HG02884 (cell line): ENCODE measurements at regions not wholly inside any gene's neighbourhood (a gene's known extent, or its start where the extent isn't known, plus 50 kb on each side); places are given as distances from the start of the nearest gene placed in this dataset.
A peak's percentile ranks its signal among the peaks of the same experiment; 100 is the strongest.
"Not testable (repeated sequence)": the region's sequence is repeated elsewhere in the genome, so short reads cannot be mapped to it uniquely, and the experiment has no call there.

Source experiments
- ATAC-seq: cut with Tn5 transposase; IDR thresholded peaks from one replicate; pipeline ENCODE4 v1.9.1; 2021; ENCODE audit warnings: mild to moderate bottlenecking, moderate library complexity; ENCODE audit not compliant: unreplicated experiment

GRCh38 chr4:38373375-38373774 lies 290.6 kb upstream of the KLF3 start:
- ATAC-seq = no peak

DNA sequence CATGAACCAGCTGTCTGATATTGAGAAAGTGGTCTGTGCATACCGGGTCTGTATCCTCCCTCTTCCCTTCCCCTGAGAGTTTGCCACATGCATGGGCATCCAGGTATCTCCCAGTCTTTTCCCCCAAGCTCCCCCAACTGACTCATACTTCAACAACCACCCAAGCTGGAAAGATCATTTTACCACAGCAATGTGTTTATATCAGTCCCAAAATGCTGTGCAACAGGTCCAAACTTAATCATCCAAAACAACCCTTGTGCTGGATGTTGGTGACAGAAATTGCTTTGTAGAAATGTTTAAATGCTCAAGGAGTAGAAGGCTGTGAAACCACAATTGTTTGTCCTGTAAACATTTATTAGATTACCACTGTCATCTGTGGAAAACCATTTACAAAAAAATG lies 286.8 kb upstream of the KLF3 start:
- no peak for ATAC-seq

- ATAC-seq = no peak
These were observed 285.5 kb upstream of the KLF3 start for GRCh38 chr4:38378478-38378877.

- ATAC-seq = no peak
These were observed 282.2 kb upstream of the KLF3 start for GRCh38 chr4:38381788-38382187.

GRCh38 chr4:38382520-38382919 lies 281.5 kb upstream of the KLF3 start:
- no peak for ATAC-seq

- ATAC-seq = no peak
These were observed 280.3 kb upstream of the KLF3 start for GRCh38 chr4:38383646-38384121.

DNA sequence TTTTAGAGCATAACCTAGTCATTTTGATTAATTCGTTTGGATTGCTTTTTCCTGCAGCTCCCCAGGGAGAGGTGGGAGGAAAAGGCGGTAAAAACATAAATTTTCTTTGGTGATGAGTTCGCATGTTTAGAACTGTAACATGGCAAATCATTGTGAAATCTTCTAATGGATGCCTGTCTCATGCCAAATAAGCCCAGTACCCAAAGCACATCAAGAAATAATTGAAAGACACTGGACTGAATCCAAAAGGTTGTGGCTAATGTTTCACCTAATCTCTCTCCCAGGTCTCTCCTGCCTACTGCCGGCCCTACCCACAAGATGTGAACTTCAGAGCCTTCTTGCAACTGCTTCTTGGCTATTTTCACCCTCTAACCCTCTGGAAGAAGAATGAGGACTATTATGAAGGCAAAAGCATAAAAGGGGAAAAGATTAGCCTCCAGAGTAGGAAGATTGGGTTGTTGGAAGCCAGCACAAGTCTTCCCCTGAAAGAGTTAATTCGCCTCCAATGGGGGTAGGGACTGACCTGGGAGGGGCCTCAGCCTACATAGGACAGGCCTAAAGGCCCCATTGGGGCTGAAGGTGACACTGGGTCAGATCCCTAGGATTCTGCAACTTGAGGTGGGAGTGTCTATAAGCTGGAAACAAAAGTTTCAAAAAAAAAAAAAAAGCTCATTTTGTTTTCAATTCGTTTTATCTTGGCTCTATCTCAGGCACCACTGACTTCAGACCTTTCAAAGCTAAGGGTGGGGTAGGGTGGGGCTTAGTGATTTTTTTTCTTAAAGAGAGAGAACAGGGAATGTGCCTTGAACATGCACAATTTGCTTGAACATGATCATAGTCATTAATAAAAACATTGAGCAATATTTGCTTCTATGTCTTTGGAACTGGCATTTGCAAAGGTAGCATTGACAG lies 278.6 kb upstream of the KLF3 start:
- ATAC-seq = no peak

- no peak for ATAC-seq
These were observed 277.9 kb upstream of the KLF3 start for GRCh38 chr4:38386005-38386551.

- ATAC-seq = no peak
These were observed 277.3 kb upstream of the KLF3 start for GRCh38 chr4:38386654-38387188.

- ATAC-seq = no peak
These were observed 276.7 kb upstream of the KLF3 start for GRCh38 chr4:38387348-38387747.

GRCh38 chr4:38387819-38388218 lies 276.2 kb upstream of the KLF3 start:
- ATAC-seq = no peak

DNA sequence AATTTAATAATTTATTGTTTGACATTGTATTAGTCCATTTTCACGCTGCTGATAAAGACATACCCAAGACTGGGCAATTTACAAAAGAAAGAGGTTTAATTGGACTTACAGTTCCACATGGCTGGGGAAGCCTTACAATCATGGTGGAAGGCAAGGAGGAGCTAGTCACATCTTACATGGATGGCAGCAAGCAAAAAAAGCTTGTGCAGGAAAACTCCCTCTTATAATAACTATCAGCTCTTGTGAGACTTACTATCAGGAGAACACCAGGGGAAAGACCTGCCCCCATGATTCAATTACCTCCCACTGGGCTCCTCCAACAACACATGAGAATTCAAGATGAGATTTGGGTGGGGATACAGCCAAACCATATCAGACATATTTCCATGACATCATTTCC lies 275.1 kb upstream of the KLF3 start:
- ATAC-seq = not testable (repeated sequence)

DNA sequence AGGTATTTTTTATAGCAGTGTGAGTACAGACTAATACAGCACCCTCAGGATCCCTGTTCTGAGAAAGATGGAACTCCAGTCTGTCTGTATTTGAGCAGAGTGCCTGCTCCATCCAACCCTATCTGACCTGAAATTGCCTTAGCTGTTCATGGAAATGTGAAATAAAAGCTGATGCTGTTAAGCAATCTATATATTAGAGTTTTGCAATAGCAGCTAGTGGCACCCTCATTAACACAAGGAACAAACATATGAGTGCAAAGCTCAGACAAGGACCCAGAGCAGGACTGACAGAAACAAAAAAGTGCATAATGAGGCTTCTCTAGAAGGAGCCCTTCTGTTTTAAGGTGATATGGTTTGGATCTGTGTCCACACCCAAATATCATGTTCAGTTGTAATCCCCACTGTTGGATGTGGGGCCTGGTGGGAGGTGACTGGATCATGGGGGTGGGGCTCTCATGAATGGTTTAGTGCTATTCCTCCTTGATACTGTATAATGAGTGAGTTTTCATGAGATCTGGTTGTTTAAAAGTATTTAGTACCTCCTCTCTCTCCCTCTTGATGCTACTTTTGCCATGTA lies 272.9 kb upstream of the KLF3 start:
- no peak for ATAC-seq

DNA sequence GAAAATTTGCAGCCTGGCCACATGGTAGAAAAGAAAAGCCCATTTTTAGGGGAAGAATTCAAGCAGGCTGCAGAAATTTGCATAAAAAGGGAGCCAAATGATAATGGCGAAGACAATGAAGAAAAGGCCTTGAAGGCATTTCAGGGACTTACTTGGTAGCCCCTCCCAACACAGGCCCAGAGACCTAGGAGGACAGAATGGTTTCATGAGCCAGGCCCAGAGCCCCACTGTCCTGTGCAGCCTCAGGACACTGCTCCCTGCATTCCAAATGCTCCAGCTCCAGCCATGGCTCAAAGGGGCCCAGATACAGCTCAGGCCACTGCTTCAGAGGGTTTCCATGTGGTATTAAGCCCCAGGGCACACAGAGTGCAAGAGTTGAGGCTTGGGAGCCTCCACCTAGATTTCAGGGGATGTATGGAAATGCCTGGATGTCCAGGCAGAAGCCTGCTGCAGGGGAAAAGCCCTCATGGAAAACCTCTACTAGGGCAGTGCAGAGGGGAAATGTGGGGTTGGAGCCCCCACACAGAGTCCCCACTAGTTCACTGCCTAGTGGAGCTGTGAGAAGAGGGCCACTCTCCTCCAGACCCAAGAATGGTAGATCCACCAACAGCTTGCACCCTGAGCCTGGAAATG lies 271.7 kb upstream of the KLF3 start:
- ATAC-seq = no peak

- ATAC-seq = no peak
These were observed 267.9 kb upstream of the KLF3 start for GRCh38 chr4:38396091-38396490.

- ATAC-seq = no peak
These were observed 267.0 kb upstream of the KLF3 start for GRCh38 chr4:38396845-38397547.

GRCh38 chr4:38400946-38401345 lies 263.1 kb upstream of the KLF3 start:
- ATAC-seq = no peak

DNA sequence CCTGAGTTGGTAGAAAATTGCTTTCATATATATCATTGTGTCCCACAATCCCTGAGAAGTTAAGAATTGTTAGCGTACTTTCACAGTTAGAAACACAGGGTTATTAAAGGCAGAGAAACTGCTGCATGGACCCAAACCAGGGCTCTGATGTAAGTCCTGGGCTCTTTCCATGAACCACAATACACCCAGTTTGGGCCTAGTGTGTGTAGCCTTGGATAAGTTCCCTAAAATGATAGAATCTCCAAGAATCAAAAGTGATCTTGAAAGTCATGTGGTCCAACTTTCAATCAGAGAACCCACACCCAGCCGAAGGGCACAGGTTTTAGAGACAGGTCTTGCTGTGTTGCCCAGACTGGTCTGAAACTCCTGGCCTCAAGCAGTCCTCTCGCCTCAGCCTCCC lies 257.8 kb upstream of the KLF3 start:
- ATAC-seq = no peak

DNA sequence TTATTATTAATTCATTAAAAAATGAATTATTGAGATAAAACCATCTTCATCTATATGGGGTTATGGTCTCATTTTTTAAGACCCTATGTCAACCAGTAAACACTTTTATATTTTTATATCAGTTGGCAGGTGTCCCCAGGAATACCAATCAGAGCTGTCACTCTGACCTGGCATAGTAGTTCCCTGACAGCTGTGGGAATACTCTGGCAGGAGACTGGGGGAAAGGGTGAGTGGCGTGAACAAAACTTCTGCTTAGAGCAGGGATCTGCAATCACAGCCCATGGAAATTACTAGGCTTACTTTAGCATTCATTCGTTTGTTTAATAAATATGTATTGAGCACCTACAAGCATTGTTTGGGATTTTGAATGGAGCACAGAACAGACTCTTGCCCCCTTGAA lies 254.1 kb upstream of the KLF3 start:
- no peak for ATAC-seq

- peak; percentile 96 for ATAC-seq
These were observed 252.9 kb upstream of the KLF3 start for GRCh38 chr4:38411092-38411491.
